SK-N-SH (cell line): ENCODE measurements at regions not wholly inside any gene's neighbourhood (a gene's known extent, or its start where the extent isn't known, plus 50 kb on each side); places are given as distances from the start of the nearest gene placed in this dataset.

ENCODE experiments used
- CTCF ChIA-PET: fragments of 300-600, 350-600 bp; formaldehyde crosslinking; extraction: SDS; loops from one replicate; lab custom pipeline; 2021; lab: Yijun Ruan, JAX
- POLR2A ChIA-PET: fragments of 350-600 bp; sonication (Branson Sonifier 250); formaldehyde crosslinking; extraction: SDS; loops from one replicate; lab custom pipeline; 2020; ENCODE audit warnings: antibody characterized with exemption, inconsistent platforms; lab: Yijun Ruan, JAX
- DNase-seq: peaks from one replicate; pipeline ENCODE4 v3.0.0; 2012
- H2AFZ ChIP-seq: fragments of 200-600 bp; sonication (generic); 2 replicates; pipeline ENCODE4 v1.8.1; 2016; ENCODE audit warnings: antibody characterized with exemption, mild to moderate bottlenecking, low read depth
- H3F3A ChIP-seq: fragments of 200-600 bp; sonication (generic); replicated peaks from 2 replicates; pipeline ENCODE3; 2016; ENCODE audit warnings: antibody characterized with exemption, mild to moderate bottlenecking; ENCODE audit not compliant: insufficient read depth
- H3K27ac ChIP-seq, 2 experiments: fragments of 200-500 bp in 1 of 2; fragments of 200-600 bp in 1 of 2; sonication (Bioruptor generic) in 1 of 2; sonication (generic), shearing (Covaris generic) in 1 of 2; 2 replicates each; pipeline versions ENCODE4 v1.5.1 to v1.6.1; 2014 to 2016; ENCODE audit warnings: low read depth in 2 of 2, inconsistent platforms in 1 of 2, low read length in 1 of 2, mild to moderate bottlenecking in 1 of 2, mixed read lengths in 1 of 2
- H3K27me3 ChIP-seq: fragments of 200-600 bp; sonication (generic), shearing (Covaris generic); 2 replicates; pipeline ENCODE4 v1.6.1; 2016; ENCODE audit warnings: mixed run types; ENCODE audit not compliant: insufficient read depth
- H3K36me3 ChIP-seq, 2 experiments: fragments of 200-500 bp in 1 of 2; fragments of 200-600 bp in 1 of 2; sonication (Bioruptor generic) in 1 of 2; sonication (generic) in 1 of 2; replicated peaks in 1 of 2; 2 replicates each; pipeline versions ENCODE3 to v1.5.1; 2014 to 2016; ENCODE audit warnings: low read length in 1 of 2, mild to moderate bottlenecking in 1 of 2; ENCODE audit not compliant: insufficient read depth in 2 of 2, control insufficient read depth in 1 of 2
- H3K4me1 ChIP-seq, 2 experiments: fragments of 200-500 bp in 1 of 2; fragments of 200-600 bp in 1 of 2; sonication (Bioruptor generic) in 1 of 2; sonication (generic), shearing (Covaris generic) in 1 of 2; 2 replicates each; pipeline versions ENCODE4 v1.5.1 to v1.6.1; 2014 to 2016; ENCODE audit warnings: low read depth in 1 of 2, low read length in 1 of 2, mixed run types in 1 of 2; ENCODE audit not compliant: insufficient read depth in 2 of 2, control insufficient read depth in 1 of 2
- H3K4me2 ChIP-seq: fragments of 200-600 bp; sonication (generic), shearing (Covaris generic); 2 replicates; pipeline ENCODE4 v1.6.1; 2017; ENCODE audit warnings: mixed run types
- H3K4me3 ChIP-seq, 2 experiments: fragments of 200-500 bp in 1 of 2; fragments of 200-600 bp in 1 of 2; sonication (Bioruptor generic) in 1 of 2; sonication (generic), shearing (Covaris generic) in 1 of 2; 2 replicates each; pipeline versions ENCODE4 v1.5.1 to v1.8.1; 2014 to 2016; ENCODE audit warnings: low read depth in 2 of 2, inconsistent platforms in 1 of 2, low read length in 1 of 2, mild to moderate bottlenecking in 1 of 2, mixed read lengths in 1 of 2, moderate library complexity in 1 of 2
- H3K79me2 ChIP-seq: fragments of 200-600 bp; sonication (generic); 2 replicates; pipeline ENCODE4 v1.8.1; 2017; ENCODE audit warnings: mild to moderate bottlenecking; ENCODE audit not compliant: insufficient read depth
- H3K9ac ChIP-seq: fragments of 200-600 bp; sonication (generic); 2 replicates; pipeline ENCODE4 v1.6.1; 2017; ENCODE audit warnings: mixed run types
- H3K9me2 ChIP-seq: fragments of 200-600 bp; sonication (generic); 2 replicates; pipeline ENCODE4 v1.6.1; 2017; ENCODE audit warnings: mixed run types
- H3K9me3 ChIP-seq: fragments of 200-600 bp; sonication (generic); 2 replicates; pipeline ENCODE4 v1.6.1; 2017; ENCODE audit warnings: mixed run types, mild to moderate bottlenecking, moderate library complexity
- H4K20me1 ChIP-seq: fragments of 200-600 bp; sonication (generic); 2 replicates; pipeline ENCODE4 v1.6.1; 2017; ENCODE audit warnings: mild to moderate bottlenecking, mixed run types; ENCODE audit not compliant: insufficient read depth
- ELF1 ChIP-seq: IDR thresholded peaks from 2 replicates; pipeline ENCODE4 v1.4.0; 2012
- EP300 ChIP-seq, 2 experiments: IDR thresholded peaks; 2 replicates each; pipeline versions ENCODE4 v1.4.0 to v1.6.1; 2012; ENCODE audit warnings: borderline replicate concordance in 1 of 2, low read depth in 1 of 2, low read length in 1 of 2
- GABPA ChIP-seq: IDR thresholded peaks from 2 replicates; pipeline ENCODE4 v1.4.0; 2012; ENCODE audit warnings: low read depth, mild to moderate bottlenecking
- MEF2A ChIP-seq: IDR thresholded peaks from 2 replicates; pipeline ENCODE4 v1.4.0; 2012; ENCODE audit warnings: low read depth, borderline replicate concordance
- MXI1 ChIP-seq: IDR thresholded peaks from 2 replicates; pipeline ENCODE4 v1.6.1; 2012; ENCODE audit warnings: mild to moderate bottlenecking, low read depth, low read length, improper control_type of control experiment
- RAD21 ChIP-seq: IDR thresholded peaks from 2 replicates; pipeline ENCODE4 v1.6.1; 2012; ENCODE audit warnings: mild to moderate bottlenecking, low read length
- SMC3 ChIP-seq: IDR thresholded peaks from 2 replicates; pipeline ENCODE4 v1.6.1; 2012; ENCODE audit warnings: low read depth, low read length, improper control_type of control experiment
- TEAD4 ChIP-seq: IDR thresholded peaks from 2 replicates; pipeline ENCODE4 v1.4.0; 2012; ENCODE audit warnings: mild to moderate bottlenecking, borderline replicate concordance; ENCODE audit not compliant: insufficient read depth
- YY1 ChIP-seq: IDR thresholded peaks from 2 replicates; pipeline ENCODE4 v1.4.0; 2012; ENCODE audit warnings: low read depth, mild to moderate bottlenecking
- WGBS: methylation state at CpG from one replicate; pipeline ENCODE4 v1.1.6; 2017; ENCODE audit warnings: low lambda C conversion rate; 5-methylcytosine and 5-hydroxymethylcytosine counted together
- TF ChIP-seq, protein P1 (sequence below): IDR thresholded peaks from 2 replicates; pipeline ENCODE4; 2012
- TF ChIP-seq, protein P2 (sequence below): IDR thresholded peaks from 2 replicates; pipeline ENCODE4 v1.4.0; 2012; ENCODE audit warnings: low read depth

DNA sequence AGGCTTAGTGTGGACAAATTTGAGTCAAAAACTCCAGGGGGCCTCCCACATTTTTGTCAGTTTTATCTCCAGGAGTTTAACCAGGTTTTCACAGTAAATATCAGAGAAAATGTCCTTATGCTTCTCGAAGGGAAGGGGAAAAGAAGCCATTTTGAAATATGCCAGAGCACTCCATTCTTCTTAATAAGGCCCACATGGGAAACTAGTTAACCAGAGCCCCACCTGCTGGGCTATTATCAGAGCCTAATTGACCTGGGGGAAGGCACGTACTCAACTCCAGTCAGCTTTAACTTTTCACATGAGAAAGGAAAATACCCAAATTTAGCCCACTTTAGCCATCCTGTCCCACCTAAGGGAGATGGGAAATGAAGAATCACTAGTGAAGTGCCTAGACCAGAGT lies 296.3 kb downstream of the PTBP2 start:
- WGBS, result 46% methylated on average over 2 of the region's 2 CpGs
- no peaks in the 10 kb centered on the region for H3K9me3 ChIP-seq
- CTCF ChIA-PET, result interaction anchor here (1.2 kb wide), 1 partner anchor 9 kb away, joined by 3 read pairs; no protein-coding TSS in a partner anchor
- no peaks in the 10 kb centered on the region for H3K9me2 ChIP-seq
- no peaks in the 10 kb centered on the region for H3K79me2 ChIP-seq
- H3K4me2 ChIP-seq, result no peak overlapping the region
- H3K9ac ChIP-seq, result no peak overlapping the region
- 0 out of 2 replicates have a peak, but pooled peaks have one; percentile 13 for TF ChIP-seq SMC3
- peak; percentile 34 for TF ChIP-seq RAD21
- TF ChIP-seq YY1, result peak; percentile 29; the same call in 1 of the 2 replicates
- no peak for TF ChIP-seq MXI1
- TF ChIP-seq GABPA, result no peak
- no peak for TF ChIP-seq ELF1
- TF ChIP-seq, protein P1, sequence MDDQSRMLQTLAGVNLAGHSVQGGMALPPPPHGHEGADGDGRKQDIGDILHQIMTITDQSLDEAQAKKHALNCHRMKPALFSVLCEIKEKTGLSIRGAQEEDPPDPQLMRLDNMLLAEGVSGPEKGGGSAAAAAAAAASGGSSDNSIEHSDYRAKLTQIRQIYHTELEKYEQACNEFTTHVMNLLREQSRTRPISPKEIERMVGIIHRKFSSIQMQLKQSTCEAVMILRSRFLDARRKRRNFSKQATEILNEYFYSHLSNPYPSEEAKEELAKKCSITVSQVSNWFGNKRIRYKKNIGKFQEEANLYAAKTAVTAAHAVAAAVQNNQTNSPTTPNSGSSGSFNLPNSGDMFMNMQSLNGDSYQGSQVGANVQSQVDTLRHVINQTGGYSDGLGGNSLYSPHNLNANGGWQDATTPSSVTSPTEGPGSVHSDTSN, result no peak
- TF ChIP-seq EP300 (IDR thresholded peaks at IDR 0.05; ENCODE audit: borderline replicate concordance in 1 of 2, low read depth in 1 of 2, low read length in 1 of 2), result no peak
- TF ChIP-seq TEAD4, result no peak
- no peak for TF ChIP-seq MEF2A
- TF ChIP-seq, protein P2, sequence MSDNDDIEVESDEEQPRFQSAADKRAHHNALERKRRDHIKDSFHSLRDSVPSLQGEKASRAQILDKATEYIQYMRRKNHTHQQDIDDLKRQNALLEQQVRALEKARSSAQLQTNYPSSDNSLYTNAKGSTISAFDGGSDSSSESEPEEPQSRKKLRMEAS, result no peak
- no peaks in the 10 kb centered on the region for H3K4me1 ChIP-seq
- no peak overlapping the region for H3K4me3 ChIP-seq
- DNase-seq, result no peak
- peaks cover 14% of the 10 kb centered on the region for H3F3A ChIP-seq
- POLR2A ChIA-PET, result no interaction called here
- no peaks in the 10 kb centered on the region for H3K36me3 ChIP-seq
- H3K27ac ChIP-seq, result no peak overlapping the region
- H4K20me1 ChIP-seq, result no peaks in the 10 kb centered on the region
- no peaks in the 10 kb centered on the region for H3K27me3 ChIP-seq
- H2AFZ ChIP-seq, result no peak overlapping the region
